Nephron progenitor cell (in vitro differentiated cells): ENCODE measurements at regions not wholly inside any gene's neighbourhood (a gene's known extent, or its start where the extent isn't known, plus 50 kb on each side); places are given as distances from the start of the nearest gene placed in this dataset.
A peak's percentile ranks its signal among the peaks of the same experiment; 100 is the strongest.
"Not testable (repeated sequence)": the region's sequence is repeated elsewhere in the genome, so short reads cannot be mapped to it uniquely, and the experiment has no call there.

Experiments used
- DNase-seq: peaks from one replicate; pipeline ENCODE4 v3.0.0; 2021
- H3K27ac Mint-ChIP-seq: 2 replicates; pipeline ENCODE4 v1.8.0; 2021; ENCODE audit warnings: mild to moderate bottlenecking, moderate library complexity, mixed read lengths
- H3K27me3 Mint-ChIP-seq: 2 replicates; pipeline ENCODE4 v1.8.0; 2021; ENCODE audit warnings: mild to moderate bottlenecking, low read depth, mixed read lengths; ENCODE audit not compliant: poor library complexity
- H3K36me3 Mint-ChIP-seq: 2 replicates; pipeline ENCODE4 v1.8.0; 2021; ENCODE audit warnings: low read depth, mixed read lengths
- H3K4me1 Mint-ChIP-seq: 2 replicates; pipeline ENCODE4 v1.8.0; 2021; ENCODE audit warnings: mixed read lengths
- H3K4me3 Mint-ChIP-seq: 2 replicates; pipeline ENCODE4 v1.8.0; 2021; ENCODE audit warnings: mild to moderate bottlenecking, moderate library complexity, mixed read lengths
- H3K9me3 Mint-ChIP-seq: 2 replicates; pipeline ENCODE4 v1.8.0; 2021; ENCODE audit warnings: mild to moderate bottlenecking, moderate library complexity, mixed read lengths
- CTCF ChIP-seq: fragments of 200-600 bp; sonication (generic); IDR thresholded peaks from 2 replicates; pipeline ENCODE4 v1.5.0; 2021; ENCODE audit warnings: antibody characterized with exemption

DNA sequence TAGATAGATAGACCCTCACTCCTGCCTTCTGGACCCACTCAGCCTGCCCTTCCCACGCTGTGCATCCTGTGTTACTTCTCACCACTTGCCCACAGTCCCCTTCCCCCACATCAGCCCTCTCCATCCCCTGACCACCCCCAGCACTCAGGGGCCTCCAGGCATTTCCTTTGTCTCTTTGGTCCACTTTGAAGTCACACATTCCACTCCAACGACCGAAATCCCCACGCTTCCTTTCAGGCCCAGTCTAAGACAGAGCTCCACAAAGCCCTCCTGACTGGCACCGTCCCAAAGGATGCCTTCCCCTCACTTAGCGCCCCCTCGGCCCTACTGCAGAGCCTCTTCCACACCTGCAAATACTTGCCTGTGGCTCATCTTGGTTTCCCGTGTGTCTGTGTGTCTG, 83.8 kb downstream of the FOXF2 start:
- Mint-ChIP-seq H3K4me1 (peaks cover 8% of the 10 kb centered on the region), H3K27ac (no peak overlapping the region), H3K36me3 (no peaks in the 10 kb centered on the region), H3K9me3 (no peaks in the 10 kb centered on the region), H3K4me3 (no peak overlapping the region), H3K27me3 (no peaks in the 10 kb centered on the region)
- DNase-seq, result no peak
- no peak for TF ChIP-seq CTCF

- Mint-ChIP-seq H3K4me1 (peaks cover 10% of the 10 kb centered on the region), H3K9me3 (no peaks in the 10 kb centered on the region), H3K36me3 (no peaks in the 10 kb centered on the region), H3K27me3 (no peaks in the 10 kb centered on the region), H3K27ac (no peak overlapping the region), H3K4me3 (no peak overlapping the region)
- no peak for DNase-seq
- no peak for TF ChIP-seq CTCF
Measured at GRCh38 chr6:1473598-1473997, 84.2 kb downstream of the FOXF2 start.

DNA sequence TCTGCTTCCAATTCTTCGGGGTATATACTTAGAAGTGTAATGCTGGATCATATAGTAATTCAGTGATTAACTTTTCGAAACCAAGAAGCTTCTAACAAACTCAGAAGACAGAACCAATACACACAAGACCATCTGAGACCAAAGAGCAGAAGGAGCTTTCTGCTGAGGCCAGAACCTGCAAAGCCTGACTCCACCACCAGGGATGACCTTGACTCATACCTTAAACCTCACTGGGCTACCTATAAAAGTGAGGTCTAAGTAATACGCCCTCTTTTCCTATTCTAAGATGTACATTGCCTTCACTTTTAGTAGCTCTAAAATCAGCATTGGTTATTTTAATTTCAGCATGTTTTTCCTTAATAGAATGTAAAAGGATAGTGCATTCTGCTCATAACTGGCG, 84.8 kb downstream of the FOXF2 start:
- H3K4me3 Mint-ChIP-seq, result no peak overlapping the region
- no peaks in the 10 kb centered on the region for H3K27me3 Mint-ChIP-seq
- H3K27ac Mint-ChIP-seq, result no peak overlapping the region
- TF ChIP-seq CTCF, result no peak
- no peak for DNase-seq
- peaks cover 16% of the 10 kb centered on the region for H3K4me1 Mint-ChIP-seq
- no peaks in the 10 kb centered on the region for H3K9me3 Mint-ChIP-seq
- H3K36me3 Mint-ChIP-seq, result no peaks in the 10 kb centered on the region

DNA sequence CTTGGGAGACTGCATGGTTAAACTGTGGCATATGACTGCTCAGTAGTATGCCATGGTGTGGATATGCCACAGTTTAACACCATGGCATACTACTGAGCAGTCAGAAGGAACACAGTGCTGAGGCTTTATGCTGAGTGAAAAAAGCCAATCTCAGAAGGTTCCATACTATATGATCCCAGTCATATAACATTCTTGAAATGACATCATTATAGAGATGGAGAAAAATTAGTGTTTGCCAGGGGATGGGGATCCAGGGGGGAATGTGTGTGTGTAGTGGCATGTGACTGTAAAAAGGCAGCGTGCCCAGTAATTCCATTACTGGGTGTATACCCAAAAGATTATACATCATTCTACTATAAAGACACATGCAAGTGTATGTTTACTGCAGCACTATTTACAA, 85.8 kb downstream of the FOXF2 start:
- Mint-ChIP-seq H3K27me3 (no peaks in the 10 kb centered on the region), H3K4me3 (no peak overlapping the region), H3K4me1 (peaks cover 16% of the 10 kb centered on the region), H3K27ac (no peak overlapping the region), H3K36me3 (no peaks in the 10 kb centered on the region), H3K9me3 (no peaks in the 10 kb centered on the region)
- DNase-seq, result no peak
- no peak for TF ChIP-seq CTCF

- H3K27me3 Mint-ChIP-seq, result no peaks in the 10 kb centered on the region
- no peak for TF ChIP-seq CTCF
- DNase-seq, result no peak
- H3K4me1 Mint-ChIP-seq, result peaks cover 16% of the 10 kb centered on the region
- H3K27ac Mint-ChIP-seq, result no peak overlapping the region
- H3K36me3 Mint-ChIP-seq, result no peaks in the 10 kb centered on the region
- no peaks in the 10 kb centered on the region for H3K9me3 Mint-ChIP-seq
- H3K4me3 Mint-ChIP-seq, result no peak overlapping the region
Measured at GRCh38 chr6:1477432-1478090, 88.2 kb downstream of the FOXF2 start.

- not testable (repeated sequence) for H3K27me3 Mint-ChIP-seq, H3K36me3 Mint-ChIP-seq, H3K9me3 Mint-ChIP-seq, H3K27ac Mint-ChIP-seq, DNase-seq
- Mint-ChIP-seq H3K4me1 (peaks cover 13% of the 10 kb centered on the region), H3K4me3 (peak overlapping the region; percentile 33)
Measured at GRCh38 chr6:1478163-1478826, 88.9 kb downstream of the FOXF2 start.
